ENCODE measurements at regions not wholly inside any gene's neighbourhood (a gene's known extent, or its start where the extent isn't known, plus 50 kb on each side); places are given as distances from the start of the nearest gene placed in this dataset.

DNA sequence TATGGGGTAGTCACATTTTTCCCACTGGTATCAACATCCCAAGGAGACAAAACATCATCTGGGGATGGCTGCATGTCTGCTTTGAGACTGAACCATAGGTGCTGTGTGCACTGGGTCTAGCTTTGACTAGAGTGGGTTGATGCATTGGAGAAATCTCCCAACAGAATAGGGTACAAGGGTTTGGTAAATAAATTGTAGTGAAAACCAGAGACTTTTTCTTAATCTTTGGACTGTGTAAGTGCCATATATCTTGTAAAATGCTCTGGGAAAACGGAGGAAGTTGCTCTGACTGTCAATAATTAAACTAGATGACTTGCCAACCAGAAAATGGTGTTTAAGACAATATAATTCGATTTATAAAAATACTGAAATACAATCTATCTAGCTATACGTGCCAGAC lies 1064.0 kb upstream of the SLIT2 start:
- TF ChIP-seq, protein P1, sequence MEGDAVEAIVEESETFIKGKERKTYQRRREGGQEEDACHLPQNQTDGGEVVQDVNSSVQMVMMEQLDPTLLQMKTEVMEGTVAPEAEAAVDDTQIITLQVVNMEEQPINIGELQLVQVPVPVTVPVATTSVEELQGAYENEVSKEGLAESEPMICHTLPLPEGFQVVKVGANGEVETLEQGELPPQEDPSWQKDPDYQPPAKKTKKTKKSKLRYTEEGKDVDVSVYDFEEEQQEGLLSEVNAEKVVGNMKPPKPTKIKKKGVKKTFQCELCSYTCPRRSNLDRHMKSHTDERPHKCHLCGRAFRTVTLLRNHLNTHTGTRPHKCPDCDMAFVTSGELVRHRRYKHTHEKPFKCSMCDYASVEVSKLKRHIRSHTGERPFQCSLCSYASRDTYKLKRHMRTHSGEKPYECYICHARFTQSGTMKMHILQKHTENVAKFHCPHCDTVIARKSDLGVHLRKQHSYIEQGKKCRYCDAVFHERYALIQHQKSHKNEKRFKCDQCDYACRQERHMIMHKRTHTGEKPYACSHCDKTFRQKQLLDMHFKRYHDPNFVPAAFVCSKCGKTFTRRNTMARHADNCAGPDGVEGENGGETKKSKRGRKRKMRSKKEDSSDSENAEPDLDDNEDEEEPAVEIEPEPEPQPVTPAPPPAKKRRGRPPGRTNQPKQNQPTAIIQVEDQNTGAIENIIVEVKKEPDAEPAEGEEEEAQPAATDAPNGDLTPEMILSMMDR (IDR thresholded peaks at IDR 0.05), result no peak
- no peak for TF ChIP-seq POLR2A (IDR thresholded peaks at IDR 0.05)
